Activated CD4-positive, alpha-beta memory T cell treated with anti-CD3 and anti-CD28 coated beads, Interleukin-2, amount 10 ng/mL, durations not matched to agents 7 days and 5 days (primary cell): ENCODE measurements at regions not wholly inside any gene's neighbourhood (a gene's known extent, or its start where the extent isn't known, plus 50 kb on each side); places are given as distances from the start of the nearest gene placed in this dataset.

Experiments
- CTCF ChIA-PET: fragments of 350-600 bp; sonication (Branson Sonifier 250); formaldehyde crosslinking; loops from one replicate; lab custom pipeline; 2021; ENCODE audit warnings: antibody characterized with exemption, inconsistent platforms; lab: Charles Lee
- POLR2A ChIA-PET: fragments of 350-600 bp; sonication (Branson Sonifier 250); formaldehyde crosslinking; loops from one replicate; lab custom pipeline; 2021; ENCODE audit warnings: antibody characterized with exemption; lab: Charles Lee
- DNase-seq: peaks from one replicate; pipeline ENCODE4 v3.0.0-alpha.2; 2020
- H3K27ac Mint-ChIP-seq: one replicate; pipeline ENCODE4 v1.8.0; 2021; ENCODE audit warnings: mild to moderate bottlenecking, mixed read lengths
- H3K27me3 Mint-ChIP-seq: one replicate; pipeline ENCODE4 v1.8.0; 2021; ENCODE audit warnings: mixed read lengths
- H3K36me3 Mint-ChIP-seq: one replicate; pipeline ENCODE4 v1.8.0; 2021; ENCODE audit warnings: low read depth, mixed read lengths
- H3K4me1 Mint-ChIP-seq: one replicate; pipeline ENCODE4 v1.8.0; 2021; ENCODE audit warnings: mixed read lengths
- H3K4me3 Mint-ChIP-seq: one replicate; pipeline ENCODE4 v1.8.0; 2021; ENCODE audit warnings: mild to moderate bottlenecking, mixed read lengths
- H3K9me3 Mint-ChIP-seq: one replicate; pipeline ENCODE4 v1.8.0; 2021; ENCODE audit warnings: mixed read lengths

GRCh38 chr5:125611541-125611940, 811.7 kb upstream of the GRAMD2B start:
- POLR2A ChIA-PET, result no interaction called here
- Mint-ChIP-seq H3K36me3 (no peaks in the 10 kb centered on the region), H3K4me3 (no peak overlapping the region), H3K4me1 (no peaks in the 10 kb centered on the region), H3K27me3 (no peaks in the 10 kb centered on the region), H3K9me3 (peaks cover 10% of the 10 kb centered on the region), H3K27ac (no peak overlapping the region)
- no peak for DNase-seq
- CTCF ChIA-PET, result no interaction called here

- CTCF ChIA-PET, result no interaction called here
- Mint-ChIP-seq H3K4me3 (no peak overlapping the region), H3K9me3 (peaks cover 10% of the 10 kb centered on the region), H3K27me3 (no peaks in the 10 kb centered on the region), H3K27ac (no peak overlapping the region), H3K4me1 (no peaks in the 10 kb centered on the region), H3K36me3 (no peaks in the 10 kb centered on the region)
- POLR2A ChIA-PET, result no interaction called here
- DNase-seq, result no peak
These were observed 811.0 kb upstream of the GRAMD2B start for GRCh38 chr5:125612181-125612721.

- Mint-ChIP-seq H3K27me3 (no peaks in the 10 kb centered on the region), H3K4me3 (no peak overlapping the region), H3K27ac (no peak overlapping the region), H3K36me3 (no peaks in the 10 kb centered on the region), H3K9me3 (peaks cover 10% of the 10 kb centered on the region), H3K4me1 (no peaks in the 10 kb centered on the region)
- POLR2A ChIA-PET, result no interaction called here
- DNase-seq, result no peak
- CTCF ChIA-PET, result no interaction called here
These were observed 810.4 kb upstream of the GRAMD2B start for GRCh38 chr5:125612776-125613175.

GRCh38 chr5:125630237-125630636, 793.0 kb upstream of the GRAMD2B start:
- no peaks in the 10 kb centered on the region for H3K4me1 Mint-ChIP-seq
- ChIA-PET POLR2A (no interaction called here), CTCF (no interaction called here)
- no peak for DNase-seq
- peaks cover 9% of the 10 kb centered on the region for H3K9me3 Mint-ChIP-seq
- H3K27me3 Mint-ChIP-seq, result no peaks in the 10 kb centered on the region
- H3K36me3 Mint-ChIP-seq, result no peaks in the 10 kb centered on the region
- H3K27ac Mint-ChIP-seq, result no peak overlapping the region
- no peak overlapping the region for H3K4me3 Mint-ChIP-seq

- Mint-ChIP-seq H3K4me3 (no peak overlapping the region), H3K27ac (no peak overlapping the region), H3K9me3 (peaks cover 9% of the 10 kb centered on the region), H3K27me3 (no peaks in the 10 kb centered on the region), H3K36me3 (no peaks in the 10 kb centered on the region), H3K4me1 (no peaks in the 10 kb centered on the region)
- CTCF ChIA-PET, result no interaction called here
- POLR2A ChIA-PET, result no interaction called here
- DNase-seq, result no peak
These were observed 789.7 kb upstream of the GRAMD2B start for GRCh38 chr5:125633523-125633922.

- Mint-ChIP-seq H3K36me3 (no peaks in the 10 kb centered on the region), H3K4me1 (no peaks in the 10 kb centered on the region), H3K4me3 (no peak overlapping the region), H3K9me3 (peaks cover 9% of the 10 kb centered on the region), H3K27ac (no peak overlapping the region), H3K27me3 (no peaks in the 10 kb centered on the region)
- ChIA-PET POLR2A (no interaction called here), CTCF (no interaction called here)
- DNase-seq, result no peak
These were observed 788.9 kb upstream of the GRAMD2B start for GRCh38 chr5:125634216-125634835.

- Mint-ChIP-seq H3K27me3 (no peaks in the 10 kb centered on the region), H3K4me1 (no peaks in the 10 kb centered on the region), H3K36me3 (no peaks in the 10 kb centered on the region), H3K4me3 (no peak overlapping the region), H3K9me3 (peaks cover 9% of the 10 kb centered on the region), H3K27ac (no peak overlapping the region)
- CTCF ChIA-PET, result no interaction called here
- no peak for DNase-seq
- POLR2A ChIA-PET, result no interaction called here
These were observed 783.4 kb upstream of the GRAMD2B start for GRCh38 chr5:125639858-125640257.

GRCh38 chr5:125652761-125653160, 770.4 kb upstream of the GRAMD2B start:
- ChIA-PET POLR2A (no interaction called here), CTCF (no interaction called here)
- H3K4me3 Mint-ChIP-seq, result no peak overlapping the region
- H3K27ac Mint-ChIP-seq, result no peak overlapping the region
- H3K27me3 Mint-ChIP-seq, result no peaks in the 10 kb centered on the region
- no peak for DNase-seq
- no peaks in the 10 kb centered on the region for H3K4me1 Mint-ChIP-seq
- H3K36me3 Mint-ChIP-seq, result no peaks in the 10 kb centered on the region
- peaks cover 6% of the 10 kb centered on the region for H3K9me3 Mint-ChIP-seq

- Mint-ChIP-seq H3K27ac (no peak overlapping the region), H3K36me3 (no peaks in the 10 kb centered on the region), H3K9me3 (peaks cover 6% of the 10 kb centered on the region), H3K4me3 (no peak overlapping the region), H3K27me3 (no peaks in the 10 kb centered on the region), H3K4me1 (no peaks in the 10 kb centered on the region)
- no peak for DNase-seq
- ChIA-PET CTCF (no interaction called here), POLR2A (no interaction called here)
These were observed 768.8 kb upstream of the GRAMD2B start for GRCh38 chr5:125654392-125654791.

- no peak for DNase-seq
- Mint-ChIP-seq H3K4me1 (no peaks in the 10 kb centered on the region), H3K36me3 (no peaks in the 10 kb centered on the region), H3K27me3 (no peaks in the 10 kb centered on the region), H3K4me3 (no peak overlapping the region), H3K9me3 (peaks cover 6% of the 10 kb centered on the region), H3K27ac (no peak overlapping the region)
- POLR2A ChIA-PET, result no interaction called here
- CTCF ChIA-PET, result no interaction called here
These were observed 768.1 kb upstream of the GRAMD2B start for GRCh38 chr5:125655156-125655555.

GRCh38 chr5:125657936-125658335, 765.3 kb upstream of the GRAMD2B start:
- Mint-ChIP-seq H3K4me3 (no peak overlapping the region), H3K36me3 (no peaks in the 10 kb centered on the region), H3K9me3 (peaks cover 9% of the 10 kb centered on the region), H3K4me1 (no peaks in the 10 kb centered on the region), H3K27ac (no peak overlapping the region), H3K27me3 (no peaks in the 10 kb centered on the region)
- POLR2A ChIA-PET, result no interaction called here
- CTCF ChIA-PET, result no interaction called here
- DNase-seq, result no peak

- Mint-ChIP-seq H3K36me3 (no peaks in the 10 kb centered on the region), H3K9me3 (peaks cover 14% of the 10 kb centered on the region), H3K27ac (no peak overlapping the region), H3K4me1 (no peaks in the 10 kb centered on the region), H3K4me3 (no peak overlapping the region), H3K27me3 (no peaks in the 10 kb centered on the region)
- CTCF ChIA-PET, result no interaction called here
- DNase-seq, result no peak
- POLR2A ChIA-PET, result no interaction called here
These were observed 763.7 kb upstream of the GRAMD2B start for GRCh38 chr5:125659316-125660023.

- DNase-seq, result no peak
- POLR2A ChIA-PET, result no interaction called here
- Mint-ChIP-seq H3K27me3 (no peaks in the 10 kb centered on the region), H3K36me3 (no peaks in the 10 kb centered on the region), H3K9me3 (peaks cover 17% of the 10 kb centered on the region), H3K27ac (no peak overlapping the region), H3K4me3 (no peak overlapping the region), H3K4me1 (no peaks in the 10 kb centered on the region)
- CTCF ChIA-PET, result no interaction called here
These were observed 762.8 kb upstream of the GRAMD2B start for GRCh38 chr5:125660231-125660895.
